Posterior cingulate gyrus (tissue), 11 donors: ENCODE measurements at regions not wholly inside any gene's neighbourhood (a gene's known extent, or its start where the extent isn't known, plus 50 kb on each side); places are given as distances from the start of the nearest gene placed in this dataset.

ENCODE experiments used
- DNase-seq, 10 donors: peaks; one replicate each; pipeline versions ENCODE4 v3.0.0 to v3.0.0-alpha.2; 2020 to 2021; ENCODE audit warnings: mixed read lengths in 3 of 10
- intact Hi-C: fragments of 100-400 bp; cut with DNase I; formaldehyde crosslinking; loops from one replicate; pipeline ENCODE4 v1.15.1; 2023

GRCh38 chr10:123582084-123582989 is 83.8 kb upstream of the GPR26 start:
- peak; percentile 68 to 97 (median 86) for DNase-seq
- intact Hi-C loops = loop anchor here (1.0 to 5.0 kb wide), 2 partner anchors 385 to 805 kb away; no protein-coding TSS in a partner anchor

- peak; percentile 76 to 98 (median 86) for DNase-seq
- intact Hi-C loops = loop anchor here (5.0 kb wide), 1 partner anchor 803 kb away; no protein-coding TSS in a partner anchor
Observed at GRCh38 chr10:123583639-123584418, 82.3 kb upstream of the GPR26 start.

- intact Hi-C loops = loop anchor here (5.0 kb wide), 1 partner anchor 803 kb away; no protein-coding TSS in a partner anchor
- DNase-seq = no peak
Observed at GRCh38 chr10:123584419-123584775, 81.8 kb upstream of the GPR26 start.

GRCh38 chr10:123585477-123586445 is 80.4 kb upstream of the GPR26 start:
- DNase-seq = no peak
- intact Hi-C loops = no loop called here

GRCh38 chr10:123587110-123587509 is 79.0 kb upstream of the GPR26 start:
- intact Hi-C loops = no loop called here
- no peak for DNase-seq

GRCh38 chr10:123588386-123588914 is 77.7 kb upstream of the GPR26 start:
- intact Hi-C loops = no loop called here
- DNase-seq = no peak

GRCh38 chr10:123595661-123596060 is 70.5 kb upstream of the GPR26 start:
- intact Hi-C loops = no loop called here

GRCh38 chr10:123597676-123598075 is 68.5 kb upstream of the GPR26 start:
- intact Hi-C loops = no loop called here
- peak in 1 of 10 donors; percentile 28 for DNase-seq

More at GRCh38 chr10:123595661-123596060, 70.5 kb upstream of the GPR26 start:
- no peak for DNase-seq

GRCh38 chr10:123599366-123599849 is 66.7 kb upstream of the GPR26 start:
- DNase-seq = no peak
- intact Hi-C loops = no loop called here

GRCh38 chr10:123600177-123600576 is 66.0 kb upstream of the GPR26 start:
- DNase-seq = no peak
- intact Hi-C loops = no loop called here

- intact Hi-C loops = no loop called here
Observed at GRCh38 chr10:123603130-123603529, 63.0 kb upstream of the GPR26 start.

GRCh38 chr10:123604506-123604905 is 61.6 kb upstream of the GPR26 start:
- no peak for DNase-seq
- intact Hi-C loops = no loop called here

More at GRCh38 chr10:123603130-123603529, 63.0 kb upstream of the GPR26 start:
- DNase-seq = no peak

- DNase-seq = no peak
- intact Hi-C loops = no loop called here
Observed at GRCh38 chr10:123606006-123606405, 60.1 kb upstream of the GPR26 start.

- no peak for DNase-seq
Observed at GRCh38 chr10:123606955-123607354, 59.2 kb upstream of the GPR26 start.

GRCh38 chr10:123607386-123607785 is 58.8 kb upstream of the GPR26 start:
- no peak for DNase-seq
- intact Hi-C loops = no loop called here

More at GRCh38 chr10:123606955-123607354, 59.2 kb upstream of the GPR26 start:
- intact Hi-C loops = no loop called here

- DNase-seq = no peak
- intact Hi-C loops = no loop called here
Observed at GRCh38 chr10:123608047-123608446, 58.1 kb upstream of the GPR26 start.

- intact Hi-C loops = no loop called here
- DNase-seq = no peak
Observed at GRCh38 chr10:123611243-123611642, 54.9 kb upstream of the GPR26 start.

- intact Hi-C loops = no loop called here
- DNase-seq = no peak
Observed at GRCh38 chr10:123611876-123612275, 54.3 kb upstream of the GPR26 start.

GRCh38 chr10:123613346-123613850 is 52.8 kb upstream of the GPR26 start:
- DNase-seq = peak in 2 of 10 donors; percentile 17 to 82
- intact Hi-C loops = no loop called here
